HL-60 (cell line): ENCODE measurements at regions not wholly inside any gene's neighbourhood (a gene's known extent, or its start where the extent isn't known, plus 50 kb on each side); places are given as distances from the start of the nearest gene placed in this dataset.
"Not testable (repeated sequence)": the region's sequence is repeated elsewhere in the genome, so short reads cannot be mapped to it uniquely, and the experiment has no call there.

ENCODE experiments used
- DNase-seq, 2 experiments: peaks; one replicate each; pipeline ENCODE4 v3.0.0-alpha.2; 2010 to 2020; ENCODE audit warnings: low read depth in 1 of 2, low spot score in 1 of 2
- H3K27ac ChIP-seq: fragments of 250-450 bp; sonication (Bioruptor Pico); replicated peaks from 2 replicates; pipeline ENCODE4 v1.5.1; 2020; ENCODE audit warnings: mild to moderate bottlenecking, moderate library complexity
- H3K27me3 ChIP-seq: fragments of 250-450 bp; sonication (Bioruptor Pico); 2 replicates; pipeline ENCODE4 v1.5.1; 2021; ENCODE audit warnings: mild to moderate bottlenecking, moderate library complexity; ENCODE audit not compliant: insufficient read depth, poor library complexity, severe bottlenecking
- H3K4me3 ChIP-seq: replicated peaks from 2 replicates; pipeline ENCODE4 v1.5.1; 2011; ENCODE audit warnings: mild to moderate bottlenecking, control low read depth, low read length; ENCODE audit not compliant: insufficient read depth
- GABPA ChIP-seq: IDR thresholded peaks from 2 replicates; pipeline ENCODE4 v1.6.1; 2012; ENCODE audit warnings: low read depth
- POLR2AphosphoS5 ChIP-seq: IDR thresholded peaks from 2 replicates; pipeline ENCODE4 v1.6.1; 2012; ENCODE audit warnings: low read depth
- SPI1 ChIP-seq: IDR thresholded peaks from 2 replicates; pipeline ENCODE4 v1.6.1; 2012; ENCODE audit warnings: low read depth, mild to moderate bottlenecking, borderline replicate concordance
- TF ChIP-seq, protein P1 (sequence below): IDR thresholded peaks from one replicate; pipeline ENCODE4 v1.5.1; 2011; ENCODE audit warnings: low read length, control low read depth, inconsistent platforms; ENCODE audit not compliant: insufficient read depth
- TF ChIP-seq, protein P2 (sequence below): IDR thresholded peaks from 2 replicates; pipeline ENCODE4 v1.6.1; 2012; ENCODE audit warnings: low read depth; ENCODE audit not compliant: insufficient replicate concordance

DNA sequence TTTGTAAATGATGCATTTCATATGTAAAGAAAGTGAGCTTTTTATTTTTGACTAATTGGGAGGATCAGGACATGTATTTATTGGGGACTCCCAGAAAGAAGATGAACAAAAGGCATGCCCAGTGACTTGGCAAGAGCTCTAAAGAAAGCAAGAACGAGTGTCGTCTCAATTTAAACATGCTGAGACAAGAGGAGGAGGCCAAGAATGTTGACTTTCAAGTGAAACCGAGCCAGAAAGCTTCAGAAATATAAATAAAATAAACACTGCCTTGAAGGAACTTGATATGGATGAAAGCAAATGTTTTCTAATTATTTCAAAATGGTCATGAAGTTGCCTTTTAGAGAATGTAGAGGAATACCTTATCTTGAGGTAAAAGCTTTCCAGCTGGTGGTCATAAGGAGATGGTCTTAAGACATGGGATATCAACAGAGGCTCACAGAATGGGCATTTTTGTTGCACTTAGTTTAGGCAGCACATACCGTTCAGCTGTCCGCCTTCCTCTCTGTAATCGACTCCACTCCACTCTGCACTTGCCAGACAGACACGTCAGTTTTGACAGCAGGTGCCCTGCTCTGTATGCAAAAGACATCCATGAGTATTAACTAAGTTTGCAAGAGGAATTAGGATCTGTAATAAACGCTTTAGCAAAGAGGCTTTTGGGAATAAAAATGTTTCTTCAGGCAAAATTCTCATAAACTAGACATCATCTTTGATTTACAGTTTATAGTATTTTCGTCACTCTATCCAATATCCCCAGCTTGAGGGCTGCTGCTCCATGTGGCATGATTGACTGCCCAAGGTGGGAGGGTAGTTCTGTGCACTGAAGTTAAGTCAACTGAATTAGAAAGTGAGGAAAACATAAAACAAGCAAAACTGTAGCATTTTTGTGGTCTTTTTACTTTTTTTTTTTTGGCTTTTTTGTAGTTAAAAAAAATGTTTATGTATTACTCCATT, 613.1 kb downstream of the PKHD1 start:
- no peak overlapping the region for H3K27ac ChIP-seq
- DNase-seq, result no peak

DNA sequence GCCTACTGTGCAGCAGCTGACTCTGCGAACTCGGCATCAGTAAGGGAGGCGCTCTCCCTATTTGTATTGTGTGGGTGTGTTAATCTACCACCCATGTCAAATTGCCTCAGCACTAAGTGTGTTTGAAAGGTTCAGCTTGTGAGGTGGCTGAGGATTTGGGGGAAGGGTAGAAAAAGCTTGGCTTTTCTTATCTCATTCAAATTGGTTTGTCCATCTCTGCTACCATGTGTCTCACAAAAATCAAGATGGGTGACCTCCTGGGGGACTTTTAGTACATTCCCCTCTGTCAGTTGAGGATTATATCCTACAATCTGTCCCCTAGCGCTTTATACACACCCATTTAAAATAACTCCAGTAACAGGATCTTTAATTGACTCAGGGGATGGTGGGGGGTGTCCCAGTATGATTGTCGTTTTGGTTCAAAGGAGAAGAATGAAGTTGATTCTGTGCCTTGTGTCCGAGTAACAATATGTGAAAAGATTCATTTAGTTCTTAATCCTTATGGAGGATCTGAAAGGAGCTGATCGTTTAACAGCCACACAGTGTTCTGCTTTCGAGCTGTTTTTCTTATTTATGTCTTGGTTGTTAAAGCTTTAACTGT, 609.6 kb downstream of the PKHD1 start:
- Histone ChIP-seq H3K4me3 (no peak overlapping the region), H3K27me3 (no peaks in the 10 kb centered on the region), H3K27ac (no peak overlapping the region)
- TF ChIP-seq, protein P1, sequence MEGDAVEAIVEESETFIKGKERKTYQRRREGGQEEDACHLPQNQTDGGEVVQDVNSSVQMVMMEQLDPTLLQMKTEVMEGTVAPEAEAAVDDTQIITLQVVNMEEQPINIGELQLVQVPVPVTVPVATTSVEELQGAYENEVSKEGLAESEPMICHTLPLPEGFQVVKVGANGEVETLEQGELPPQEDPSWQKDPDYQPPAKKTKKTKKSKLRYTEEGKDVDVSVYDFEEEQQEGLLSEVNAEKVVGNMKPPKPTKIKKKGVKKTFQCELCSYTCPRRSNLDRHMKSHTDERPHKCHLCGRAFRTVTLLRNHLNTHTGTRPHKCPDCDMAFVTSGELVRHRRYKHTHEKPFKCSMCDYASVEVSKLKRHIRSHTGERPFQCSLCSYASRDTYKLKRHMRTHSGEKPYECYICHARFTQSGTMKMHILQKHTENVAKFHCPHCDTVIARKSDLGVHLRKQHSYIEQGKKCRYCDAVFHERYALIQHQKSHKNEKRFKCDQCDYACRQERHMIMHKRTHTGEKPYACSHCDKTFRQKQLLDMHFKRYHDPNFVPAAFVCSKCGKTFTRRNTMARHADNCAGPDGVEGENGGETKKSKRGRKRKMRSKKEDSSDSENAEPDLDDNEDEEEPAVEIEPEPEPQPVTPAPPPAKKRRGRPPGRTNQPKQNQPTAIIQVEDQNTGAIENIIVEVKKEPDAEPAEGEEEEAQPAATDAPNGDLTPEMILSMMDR, result no peak
- TF ChIP-seq SPI1, result no peak
- TF ChIP-seq, protein P2, sequence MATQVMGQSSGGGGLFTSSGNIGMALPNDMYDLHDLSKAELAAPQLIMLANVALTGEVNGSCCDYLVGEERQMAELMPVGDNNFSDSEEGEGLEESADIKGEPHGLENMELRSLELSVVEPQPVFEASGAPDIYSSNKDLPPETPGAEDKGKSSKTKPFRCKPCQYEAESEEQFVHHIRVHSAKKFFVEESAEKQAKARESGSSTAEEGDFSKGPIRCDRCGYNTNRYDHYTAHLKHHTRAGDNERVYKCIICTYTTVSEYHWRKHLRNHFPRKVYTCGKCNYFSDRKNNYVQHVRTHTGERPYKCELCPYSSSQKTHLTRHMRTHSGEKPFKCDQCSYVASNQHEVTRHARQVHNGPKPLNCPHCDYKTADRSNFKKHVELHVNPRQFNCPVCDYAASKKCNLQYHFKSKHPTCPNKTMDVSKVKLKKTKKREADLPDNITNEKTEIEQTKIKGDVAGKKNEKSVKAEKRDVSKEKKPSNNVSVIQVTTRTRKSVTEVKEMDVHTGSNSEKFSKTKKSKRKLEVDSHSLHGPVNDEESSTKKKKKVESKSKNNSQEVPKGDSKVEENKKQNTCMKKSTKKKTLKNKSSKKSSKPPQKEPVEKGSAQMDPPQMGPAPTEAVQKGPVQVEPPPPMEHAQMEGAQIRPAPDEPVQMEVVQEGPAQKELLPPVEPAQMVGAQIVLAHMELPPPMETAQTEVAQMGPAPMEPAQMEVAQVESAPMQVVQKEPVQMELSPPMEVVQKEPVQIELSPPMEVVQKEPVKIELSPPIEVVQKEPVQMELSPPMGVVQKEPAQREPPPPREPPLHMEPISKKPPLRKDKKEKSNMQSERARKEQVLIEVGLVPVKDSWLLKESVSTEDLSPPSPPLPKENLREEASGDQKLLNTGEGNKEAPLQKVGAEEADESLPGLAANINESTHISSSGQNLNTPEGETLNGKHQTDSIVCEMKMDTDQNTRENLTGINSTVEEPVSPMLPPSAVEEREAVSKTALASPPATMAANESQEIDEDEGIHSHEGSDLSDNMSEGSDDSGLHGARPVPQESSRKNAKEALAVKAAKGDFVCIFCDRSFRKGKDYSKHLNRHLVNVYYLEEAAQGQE, result no peak
- TF ChIP-seq POLR2AphosphoS5, result no peak
- TF ChIP-seq GABPA, result no peak
- DNase-seq, result no peak

More for the DNA sequence above, 613.1 kb downstream of the PKHD1 start:
- TF ChIP-seq GABPA, result no peak
- H3K27me3 ChIP-seq, result peaks cover 6% of the 10 kb centered on the region
- H3K4me3 ChIP-seq, result no peak overlapping the region

DNA sequence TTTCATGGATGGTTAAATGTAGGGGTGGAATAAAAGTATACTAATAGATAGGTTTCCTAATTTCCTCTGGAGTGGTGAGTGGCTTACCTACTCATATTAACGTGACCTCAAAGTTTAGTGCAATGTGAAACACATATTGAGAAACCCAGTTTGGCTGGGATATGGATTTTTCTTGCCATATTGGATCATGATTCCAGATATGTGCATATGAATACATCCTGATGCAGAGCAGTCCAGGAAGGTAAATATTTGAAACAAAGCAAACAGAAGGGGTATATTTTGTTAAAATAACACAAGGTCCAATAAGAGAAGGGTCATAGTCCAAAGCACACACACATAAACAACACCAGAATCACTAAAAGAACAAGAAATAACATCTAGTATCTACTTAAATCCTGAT, 608.1 kb downstream of the PKHD1 start:
- H3K27me3 ChIP-seq, result no peaks in the 10 kb centered on the region
- TF ChIP-seq, protein P1, result no peak
- TF ChIP-seq GABPA (no peak), SPI1 (no peak), POLR2AphosphoS5 (no peak)
- TF ChIP-seq, protein P2, result no peak
- H3K4me3 ChIP-seq, result no peak overlapping the region
- H3K27ac ChIP-seq, result no peak overlapping the region
- DNase-seq, result no peak

DNA sequence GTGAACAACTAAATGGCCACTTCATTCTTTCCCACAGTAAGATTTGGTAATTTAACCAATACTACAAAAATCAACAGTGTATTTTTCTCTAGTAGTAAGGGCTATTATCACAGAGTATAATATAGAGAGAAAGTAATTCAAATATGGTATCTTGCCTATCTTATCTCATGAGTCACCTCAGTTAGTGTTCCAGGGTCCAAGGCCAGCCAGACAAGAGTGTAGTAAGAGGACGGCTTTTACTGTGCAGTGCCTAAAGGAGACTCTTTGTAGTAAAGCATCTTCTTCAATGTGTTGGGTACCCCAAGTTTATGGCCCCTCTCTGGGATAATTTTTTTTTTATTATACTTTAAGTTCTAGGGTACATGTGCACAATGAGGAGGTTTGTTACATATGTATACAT, 607.4 kb downstream of the PKHD1 start:
- H3K27ac ChIP-seq, result no peak overlapping the region
- DNase-seq, result no peak
- TF ChIP-seq SPI1, result no peak
- TF ChIP-seq, protein P1, result no peak
- TF ChIP-seq GABPA, result no peak
- TF ChIP-seq POLR2AphosphoS5, result no peak
- TF ChIP-seq, protein P2, result no peak

DNA sequence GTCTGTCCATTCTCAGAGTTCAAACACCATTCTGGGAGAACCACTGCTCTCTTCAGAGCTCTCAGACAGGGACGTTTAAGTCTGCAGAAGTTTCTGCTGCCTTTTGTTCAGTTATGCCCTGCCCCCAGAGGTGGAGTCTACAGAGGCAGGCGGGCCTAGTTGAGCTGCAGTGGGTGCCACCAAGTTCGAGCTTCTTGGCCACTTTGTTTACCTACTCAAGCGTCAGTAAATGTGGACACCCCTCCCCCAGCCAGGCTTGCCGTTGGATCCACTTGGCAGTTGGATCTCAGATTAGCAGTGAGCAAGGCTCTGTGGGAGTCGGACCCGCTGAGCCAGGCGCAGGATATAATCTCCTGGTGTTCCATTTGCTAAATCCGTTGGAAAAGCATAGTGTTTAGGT, 601.5 kb downstream of the PKHD1 start:
- not testable (repeated sequence) for H3K4me3 ChIP-seq, H3K27me3 ChIP-seq, H3K27ac ChIP-seq, DNase-seq

More for the DNA sequence above, 607.4 kb downstream of the PKHD1 start:
- Histone ChIP-seq H3K27me3 (no peaks in the 10 kb centered on the region), H3K4me3 (no peak overlapping the region)
